HG02588 (cell line): ENCODE measurements at regions not wholly inside any gene's neighbourhood (a gene's known extent, or its start where the extent isn't known, plus 50 kb on each side); places are given as distances from the start of the nearest gene placed in this dataset.

Experiments
- ATAC-seq: cut with Tn5 transposase; IDR thresholded peaks from one replicate; pipeline ENCODE4 v1.9.1; 2021; ENCODE audit warnings: mild to moderate bottlenecking, moderate library complexity; ENCODE audit not compliant: unreplicated experiment

- ATAC-seq = no peak
Measured at GRCh38 chr6:19492636-19493405, 344.3 kb upstream of the ID4 start.

GRCh38 chr6:19501737-19502245 lies 335.4 kb upstream of the ID4 start:
- no peak for ATAC-seq

GRCh38 chr6:19502301-19502700 lies 334.9 kb upstream of the ID4 start:
- ATAC-seq = no peak

- no peak for ATAC-seq
Measured at GRCh38 chr6:19515939-19516338, 321.2 kb upstream of the ID4 start.

GRCh38 chr6:19519941-19520340 lies 317.2 kb upstream of the ID4 start:
- ATAC-seq = no peak

- no peak for ATAC-seq
Measured at GRCh38 chr6:19524366-19525186, 312.6 kb upstream of the ID4 start.

GRCh38 chr6:19525673-19526072 lies 311.5 kb upstream of the ID4 start:
- no peak for ATAC-seq

- no peak for ATAC-seq
Measured at GRCh38 chr6:19530188-19530587, 307.0 kb upstream of the ID4 start.

GRCh38 chr6:19535351-19535750 lies 301.8 kb upstream of the ID4 start:
- no peak for ATAC-seq

GRCh38 chr6:19536838-19537237 lies 300.3 kb upstream of the ID4 start:
- no peak for ATAC-seq

- no peak for ATAC-seq
Measured at GRCh38 chr6:19538096-19538495, 299.1 kb upstream of the ID4 start.

- no peak for ATAC-seq
Measured at GRCh38 chr6:19547507-19547906, 289.7 kb upstream of the ID4 start.

- ATAC-seq = no peak
Measured at GRCh38 chr6:19549109-19549508, 288.1 kb upstream of the ID4 start.

- no peak for ATAC-seq
Measured at GRCh38 chr6:19550380-19550779, 286.8 kb upstream of the ID4 start.

- ATAC-seq = no peak
Measured at GRCh38 chr6:19551611-19552010, 285.6 kb upstream of the ID4 start.

GRCh38 chr6:19552076-19552475 lies 285.1 kb upstream of the ID4 start:
- ATAC-seq = no peak

GRCh38 chr6:19552588-19552987 lies 284.6 kb upstream of the ID4 start:
- ATAC-seq = no peak

GRCh38 chr6:19554356-19555225 lies 282.6 kb upstream of the ID4 start:
- ATAC-seq = no peak

- no peak for ATAC-seq
Measured at GRCh38 chr6:19557191-19557590, 280.0 kb upstream of the ID4 start.

GRCh38 chr6:19558201-19558600 lies 279.0 kb upstream of the ID4 start:
- ATAC-seq = no peak

GRCh38 chr6:19558934-19559333 lies 278.2 kb upstream of the ID4 start:
- ATAC-seq = no peak
